Panc1 (cell line): ENCODE measurements at regions not wholly inside any gene's neighbourhood (a gene's known extent, or its start where the extent isn't known, plus 50 kb on each side); places are given as distances from the start of the nearest gene placed in this dataset.

Source experiments
- CTCF ChIP-seq: fragments of 450-650 bp; IDR thresholded peaks from 2 replicates; pipeline ENCODE4 v1.5.1; 2017; ENCODE audit warnings: mild to moderate bottlenecking
- SIN3A ChIP-seq: IDR thresholded peaks from 2 replicates; pipeline ENCODE4 v1.6.1; 2012; ENCODE audit warnings: low read depth, mild to moderate bottlenecking, low read length, moderate library complexity, borderline replicate concordance; ENCODE audit not compliant: insufficient read depth

GRCh38 chr5:143992496-143992895 lies 178.0 kb downstream of the YIPF5 start:
- TF ChIP-seq CTCF (no peak), SIN3A (no peak)
